Panc1 (cell line): ENCODE measurements at regions not wholly inside any gene's neighbourhood (a gene's known extent, or its start where the extent isn't known, plus 50 kb on each side); places are given as distances from the start of the nearest gene placed in this dataset.
A peak's percentile ranks its signal among the peaks of the same experiment; 100 is the strongest.

Experiments used
- ATAC-seq: fragments of 200-7000 bp; cut with Tn5 transposase; 2 replicates; pipeline ENCODE4 v1.9.1; 2020; ENCODE audit warnings: mild to moderate bottlenecking, moderate library complexity
- BruUV-seq: library from RNA; stranded (reverse); fragments of 400-500 nt; replicated peaks from 2 replicates; lab custom pipeline; 2021; lab: Mats Ljungman, UMichigan
- CTCF ChIA-PET: fragments of 300-600 bp; sonication (Branson Sonifier 250); formaldehyde crosslinking; loops from one replicate; lab custom pipeline; 2022; ENCODE audit warnings: antibody characterized with exemption; lab: Charles Lee
- POLR2A ChIA-PET: fragments of 300-600 bp; sonication (Branson Sonifier 250); formaldehyde crosslinking; loops from one replicate; lab custom pipeline; 2022; ENCODE audit warnings: antibody characterized with exemption; lab: Charles Lee
- DNase-seq: peaks from one replicate; pipeline ENCODE4 v3.0.0-alpha.2; 2010; ENCODE audit warnings: low read depth, low spot score
- H3K27ac ChIP-seq: 2 replicates; pipeline ENCODE4 v1.5.1; 2011; ENCODE audit warnings: mild to moderate bottlenecking, low read length, inconsistent platforms
- H3K27me3 ChIP-seq: fragments of 200-500 bp; sonication (Bioruptor generic); 2 replicates; pipeline ENCODE4 v1.6.0; 2014; ENCODE audit warnings: low read length, inconsistent platforms; ENCODE audit not compliant: control insufficient read depth, insufficient read depth
- H3K36me3 ChIP-seq: fragments of 200-500 bp; sonication (Bioruptor generic); 2 replicates; pipeline ENCODE4 v1.5.1; 2014; ENCODE audit warnings: inconsistent platforms, mild to moderate bottlenecking, low read length, moderate library complexity; ENCODE audit not compliant: control insufficient read depth, insufficient read depth
- H3K4me1 ChIP-seq: 2 replicates; pipeline ENCODE4 v1.5.1; 2011; ENCODE audit warnings: inconsistent platforms, mild to moderate bottlenecking, low read length, moderate library complexity; ENCODE audit not compliant: control insufficient read depth, insufficient read depth
- H3K4me3 ChIP-seq, 2 experiments: 2 replicates each; pipeline ENCODE4 v1.5.1; 2011 to 2012; ENCODE audit warnings: low read depth in 2 of 2, low read length in 2 of 2, mild to moderate bottlenecking in 2 of 2, inconsistent platforms in 1 of 2, moderate library complexity in 1 of 2
- H3K9me3 ChIP-seq: fragments of 200-500 bp; sonication (Bioruptor generic); 2 replicates; pipeline ENCODE4 v1.5.1; 2014; ENCODE audit warnings: low read depth, mild to moderate bottlenecking, inconsistent platforms, low read length, moderate library complexity; ENCODE audit not compliant: control insufficient read depth, insufficient read depth
- POLR2AphosphoS5 ChIP-seq: IDR thresholded peaks from 2 replicates; pipeline ENCODE4 v1.6.1; 2012; ENCODE audit warnings: mild to moderate bottlenecking, low read depth, low read length, moderate library complexity
- SIN3A ChIP-seq: IDR thresholded peaks from 2 replicates; pipeline ENCODE4 v1.6.1; 2012; ENCODE audit warnings: low read depth, mild to moderate bottlenecking, low read length, moderate library complexity, borderline replicate concordance; ENCODE audit not compliant: insufficient read depth
- TCF7L2 ChIP-seq: IDR thresholded peaks from 2 replicates; pipeline ENCODE4 v1.6.1; 2011; ENCODE audit warnings: mild to moderate bottlenecking, low read depth, low read length, inconsistent platforms
- in situ Hi-C: cut with HindIII; loops from 2 replicates; pipeline ENCODE4 v1.10.0; 2016; ENCODE audit warnings: low sequenced_read_pairs, low pct_unique_long_range_greater_than_20kb
- intact Hi-C: fragments of 100-400 bp; cut with micrococcal nuclease; formaldehyde crosslinking; loops from one replicate; pipeline ENCODE4 v1.10.0; 2022; ENCODE audit not compliant: unreplicated experiment
- TF ChIP-seq, protein P1 (sequence below): fragments of 450-650 bp; IDR thresholded peaks from 2 replicates; pipeline ENCODE4 v1.5.1; 2017; ENCODE audit warnings: mild to moderate bottlenecking
- TF ChIP-seq, protein P2 (sequence below), 2 experiments: IDR thresholded peaks; 2 replicates each; pipeline ENCODE4 v1.6.1; 2011 to 2012; ENCODE audit warnings: low read depth in 2 of 2, control low read depth in 1 of 2, low read length in 1 of 2, mild to moderate bottlenecking in 1 of 2, moderate library complexity in 1 of 2; ENCODE audit not compliant: insufficient read depth in 1 of 2

DNA sequence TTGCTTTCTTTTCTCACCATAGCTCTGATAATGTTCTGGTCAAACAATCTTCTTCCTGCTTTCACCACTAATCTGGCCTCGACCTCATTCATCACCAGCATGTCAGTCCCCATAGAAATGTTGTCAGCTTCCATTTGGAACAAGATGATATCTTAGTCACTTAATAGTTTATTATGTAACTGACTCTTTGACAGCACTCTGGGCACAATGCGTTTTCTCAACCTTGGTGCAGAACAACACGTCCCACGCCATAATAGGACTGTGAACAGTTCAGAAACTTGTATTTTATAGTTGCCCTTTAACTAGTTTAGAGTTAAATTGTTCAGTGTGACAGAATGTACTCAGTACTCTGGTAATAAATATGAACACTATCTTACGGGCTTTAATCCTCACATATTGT is 106.0 kb downstream of the MC4R start:
- Histone ChIP-seq H3K27me3 (no peaks in the 10 kb centered on the region), H3K27ac (no peak overlapping the region), H3K36me3 (no peaks in the 10 kb centered on the region), H3K4me3 (no peak overlapping the region), H3K9me3 (no peaks in the 10 kb centered on the region), H3K4me1 (no peaks in the 10 kb centered on the region)
- BruUV-seq, result no TSS peak
- POLR2A ChIA-PET, result no interaction called here
- CTCF ChIA-PET, result no interaction called here
- ATAC-seq (no peak), DNase-seq (no peak)
- in situ Hi-C loops (no loop called here), intact Hi-C loops (no loop called here)
- TF ChIP-seq, protein P1, sequence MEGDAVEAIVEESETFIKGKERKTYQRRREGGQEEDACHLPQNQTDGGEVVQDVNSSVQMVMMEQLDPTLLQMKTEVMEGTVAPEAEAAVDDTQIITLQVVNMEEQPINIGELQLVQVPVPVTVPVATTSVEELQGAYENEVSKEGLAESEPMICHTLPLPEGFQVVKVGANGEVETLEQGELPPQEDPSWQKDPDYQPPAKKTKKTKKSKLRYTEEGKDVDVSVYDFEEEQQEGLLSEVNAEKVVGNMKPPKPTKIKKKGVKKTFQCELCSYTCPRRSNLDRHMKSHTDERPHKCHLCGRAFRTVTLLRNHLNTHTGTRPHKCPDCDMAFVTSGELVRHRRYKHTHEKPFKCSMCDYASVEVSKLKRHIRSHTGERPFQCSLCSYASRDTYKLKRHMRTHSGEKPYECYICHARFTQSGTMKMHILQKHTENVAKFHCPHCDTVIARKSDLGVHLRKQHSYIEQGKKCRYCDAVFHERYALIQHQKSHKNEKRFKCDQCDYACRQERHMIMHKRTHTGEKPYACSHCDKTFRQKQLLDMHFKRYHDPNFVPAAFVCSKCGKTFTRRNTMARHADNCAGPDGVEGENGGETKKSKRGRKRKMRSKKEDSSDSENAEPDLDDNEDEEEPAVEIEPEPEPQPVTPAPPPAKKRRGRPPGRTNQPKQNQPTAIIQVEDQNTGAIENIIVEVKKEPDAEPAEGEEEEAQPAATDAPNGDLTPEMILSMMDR, result no peak
- TF ChIP-seq POLR2AphosphoS5 (no peak), TCF7L2 (no peak), SIN3A (no peak)
- TF ChIP-seq, protein P2, sequence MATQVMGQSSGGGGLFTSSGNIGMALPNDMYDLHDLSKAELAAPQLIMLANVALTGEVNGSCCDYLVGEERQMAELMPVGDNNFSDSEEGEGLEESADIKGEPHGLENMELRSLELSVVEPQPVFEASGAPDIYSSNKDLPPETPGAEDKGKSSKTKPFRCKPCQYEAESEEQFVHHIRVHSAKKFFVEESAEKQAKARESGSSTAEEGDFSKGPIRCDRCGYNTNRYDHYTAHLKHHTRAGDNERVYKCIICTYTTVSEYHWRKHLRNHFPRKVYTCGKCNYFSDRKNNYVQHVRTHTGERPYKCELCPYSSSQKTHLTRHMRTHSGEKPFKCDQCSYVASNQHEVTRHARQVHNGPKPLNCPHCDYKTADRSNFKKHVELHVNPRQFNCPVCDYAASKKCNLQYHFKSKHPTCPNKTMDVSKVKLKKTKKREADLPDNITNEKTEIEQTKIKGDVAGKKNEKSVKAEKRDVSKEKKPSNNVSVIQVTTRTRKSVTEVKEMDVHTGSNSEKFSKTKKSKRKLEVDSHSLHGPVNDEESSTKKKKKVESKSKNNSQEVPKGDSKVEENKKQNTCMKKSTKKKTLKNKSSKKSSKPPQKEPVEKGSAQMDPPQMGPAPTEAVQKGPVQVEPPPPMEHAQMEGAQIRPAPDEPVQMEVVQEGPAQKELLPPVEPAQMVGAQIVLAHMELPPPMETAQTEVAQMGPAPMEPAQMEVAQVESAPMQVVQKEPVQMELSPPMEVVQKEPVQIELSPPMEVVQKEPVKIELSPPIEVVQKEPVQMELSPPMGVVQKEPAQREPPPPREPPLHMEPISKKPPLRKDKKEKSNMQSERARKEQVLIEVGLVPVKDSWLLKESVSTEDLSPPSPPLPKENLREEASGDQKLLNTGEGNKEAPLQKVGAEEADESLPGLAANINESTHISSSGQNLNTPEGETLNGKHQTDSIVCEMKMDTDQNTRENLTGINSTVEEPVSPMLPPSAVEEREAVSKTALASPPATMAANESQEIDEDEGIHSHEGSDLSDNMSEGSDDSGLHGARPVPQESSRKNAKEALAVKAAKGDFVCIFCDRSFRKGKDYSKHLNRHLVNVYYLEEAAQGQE (IDR thresholded peaks at IDR 0.05; ENCODE audit: insufficient read depth in 1 of 2, low read depth in 2 of 2, low read length in 1 of 2), result no peak

DNA sequence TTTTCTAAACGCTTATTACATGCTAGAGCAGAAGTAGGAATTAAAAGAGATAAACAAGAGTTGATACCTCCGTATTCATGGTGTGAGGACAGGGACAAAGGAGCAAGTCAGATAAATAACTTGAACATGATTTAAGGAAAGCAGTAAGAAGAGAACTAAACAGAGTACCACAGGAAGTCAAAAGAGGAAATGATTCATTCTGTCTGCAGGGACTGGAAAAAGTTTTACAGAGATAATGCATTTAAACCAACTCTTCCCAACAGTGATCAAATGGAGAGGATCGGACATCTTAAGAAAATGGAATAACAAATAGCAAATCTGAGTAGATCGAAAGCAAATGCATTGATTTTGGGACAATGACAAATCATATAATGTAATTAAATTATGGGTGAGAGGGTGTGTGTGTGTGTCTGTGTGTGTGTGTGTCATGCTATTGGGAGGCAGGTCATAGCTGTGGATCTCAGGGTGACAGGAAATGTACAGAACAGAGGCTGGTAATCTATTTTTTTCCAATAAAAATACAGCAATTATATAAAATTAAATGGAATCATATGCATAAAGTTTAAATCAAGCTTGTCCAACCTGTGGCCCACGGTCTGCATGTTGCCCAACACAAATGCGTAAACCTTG is 113.4 kb downstream of the MC4R start:
- TF ChIP-seq, protein P1, result no peak
- TF ChIP-seq TCF7L2 (no peak), SIN3A (no peak), POLR2AphosphoS5 (no peak)
- TF ChIP-seq, protein P2 (IDR thresholded peaks at IDR 0.05; ENCODE audit: insufficient read depth in 1 of 2, low read depth in 2 of 2, low read length in 1 of 2), result no peak
- no TSS peak for BruUV-seq
- intact Hi-C loops (no loop called here), in situ Hi-C loops (no loop called here)
- ChIA-PET POLR2A (no interaction called here), CTCF (no interaction called here)
- H3K27ac ChIP-seq, result no peak overlapping the region
- H3K4me3 ChIP-seq, result no peak overlapping the region
- ATAC-seq (no peak), DNase-seq (peak; percentile 2)
- no peaks in the 10 kb centered on the region for H3K9me3 ChIP-seq
- no peaks in the 10 kb centered on the region for H3K4me1 ChIP-seq
- H3K36me3 ChIP-seq, result no peaks in the 10 kb centered on the region
- H3K27me3 ChIP-seq, result no peaks in the 10 kb centered on the region
